DOHH2 (cell line): ENCODE measurements at regions not wholly inside any gene's neighbourhood (a gene's known extent, or its start where the extent isn't known, plus 50 kb on each side); places are given as distances from the start of the nearest gene placed in this dataset.

Source experiments
- H3F3A ChIP-seq: fragments of 200-600 bp; sonication (generic), shearing (Covaris generic); 2 replicates; pipeline ENCODE4 v1.6.0; 2016; ENCODE audit warnings: antibody characterized with exemption, mild to moderate bottlenecking; ENCODE audit not compliant: control insufficient read depth, insufficient read depth
- H3K27ac ChIP-seq: fragments of 200-600 bp; sonication (generic); 2 replicates; pipeline ENCODE4 v1.5.1; 2014; ENCODE audit warnings: low read depth, mild to moderate bottlenecking, low read length, moderate library complexity
- H3K27me3 ChIP-seq: fragments of 200-600 bp; sonication (generic); 2 replicates; pipeline ENCODE4 v1.6.1; 2014; ENCODE audit warnings: mild to moderate bottlenecking, low read length, mixed read lengths; ENCODE audit not compliant: control insufficient read depth
- H3K36me3 ChIP-seq: fragments of 200-600 bp; sonication (generic); 2 replicates; pipeline ENCODE4 v1.6.1; 2014; ENCODE audit warnings: mild to moderate bottlenecking, low read length, moderate library complexity, mixed read lengths; ENCODE audit not compliant: control insufficient read depth
- H3K4me1 ChIP-seq: fragments of 200-600 bp; sonication (generic); 2 replicates; pipeline ENCODE4 v1.6.1; 2014; ENCODE audit warnings: mild to moderate bottlenecking, low read length, mixed read lengths; ENCODE audit not compliant: control insufficient read depth
- H3K4me2 ChIP-seq: fragments of 200-600 bp; sonication (generic); 2 replicates; pipeline ENCODE4 v1.6.0; 2014; ENCODE audit warnings: mild to moderate bottlenecking, low read length, moderate library complexity
- H3K4me3 ChIP-seq: fragments of 200-600 bp; sonication (generic); 2 replicates; pipeline ENCODE4 v1.5.1; 2014; ENCODE audit warnings: mild to moderate bottlenecking, low read length, mixed read lengths
- H3K79me2 ChIP-seq: fragments of 200-600 bp; sonication (generic); 2 replicates; pipeline ENCODE4 v1.6.1; 2014; ENCODE audit warnings: mild to moderate bottlenecking, low read length, mixed read lengths; ENCODE audit not compliant: control insufficient read depth
- H3K9me2 ChIP-seq: fragments of 200-600 bp; sonication (generic); replicated peaks from 2 replicates; pipeline ENCODE4 v1.6.1; 2014; ENCODE audit warnings: mild to moderate bottlenecking, low read length, mixed read lengths; ENCODE audit not compliant: control insufficient read depth
- H3K9me3 ChIP-seq: fragments of 200-600 bp; sonication (generic); 2 replicates; pipeline ENCODE4 v1.6.1; 2014; ENCODE audit warnings: antibody characterized with exemption, low read length, mixed read lengths; ENCODE audit not compliant: control insufficient read depth, insufficient read depth
- H4K20me1 ChIP-seq: fragments of 200-600 bp; sonication (generic); 2 replicates; pipeline ENCODE4 v1.6.0; 2014; ENCODE audit warnings: low read depth, mild to moderate bottlenecking, antibody characterized with exemption, low read length, moderate library complexity; ENCODE audit not compliant: control insufficient read depth, insufficient read depth
- CTCF ChIP-seq: fragments of 200-600 bp; sonication (generic); IDR thresholded peaks from one replicate; pipeline ENCODE4 v1.5.1; 2014; ENCODE audit warnings: antibody characterized with exemption, mild to moderate bottlenecking, low read depth, low read length; ENCODE audit not compliant: poor library complexity, severe bottlenecking
- EZH2phosphoT487 ChIP-seq: fragments of 200-600 bp; sonication (generic); IDR thresholded peaks from 2 replicates; pipeline ENCODE4 v1.6.1; 2017; ENCODE audit warnings: borderline replicate concordance, mild to moderate bottlenecking, antibody characterized with exemption, low read length, moderate library complexity, mixed read lengths

DNA sequence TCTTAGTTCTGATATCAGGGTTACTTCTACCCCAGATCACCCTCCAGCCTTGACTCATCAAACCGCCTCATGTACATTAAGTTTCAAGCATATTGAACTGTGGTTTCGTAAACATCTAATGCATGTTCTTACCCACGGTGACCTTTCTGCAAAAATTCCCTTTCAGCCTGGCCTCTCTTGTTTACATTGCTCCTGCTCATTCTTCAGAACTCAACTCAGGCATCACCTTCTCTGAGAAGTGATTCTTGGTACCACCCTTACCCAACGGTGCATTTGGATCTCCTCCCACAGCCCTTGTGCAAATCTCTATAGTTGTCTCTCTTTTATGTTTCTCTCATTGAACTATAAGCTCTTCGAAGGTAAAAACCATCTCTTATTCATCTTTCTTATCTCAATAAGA lies 503.1 kb upstream of the PKDCC start:
- Histone ChIP-seq H3F3A (no peaks in the 10 kb centered on the region), H3K4me3 (no peak overlapping the region), H3K9me3 (no peaks in the 10 kb centered on the region), H3K27me3 (no peaks in the 10 kb centered on the region), H3K9me2 (no peaks in the 10 kb centered on the region), H3K79me2 (no peaks in the 10 kb centered on the region), H3K27ac (no peak overlapping the region), H4K20me1 (no peaks in the 10 kb centered on the region), H3K4me1 (no peaks in the 10 kb centered on the region), H3K4me2 (no peak overlapping the region), H3K36me3 (no peaks in the 10 kb centered on the region)
- TF ChIP-seq CTCF (no peak), EZH2phosphoT487 (no peak)

DNA sequence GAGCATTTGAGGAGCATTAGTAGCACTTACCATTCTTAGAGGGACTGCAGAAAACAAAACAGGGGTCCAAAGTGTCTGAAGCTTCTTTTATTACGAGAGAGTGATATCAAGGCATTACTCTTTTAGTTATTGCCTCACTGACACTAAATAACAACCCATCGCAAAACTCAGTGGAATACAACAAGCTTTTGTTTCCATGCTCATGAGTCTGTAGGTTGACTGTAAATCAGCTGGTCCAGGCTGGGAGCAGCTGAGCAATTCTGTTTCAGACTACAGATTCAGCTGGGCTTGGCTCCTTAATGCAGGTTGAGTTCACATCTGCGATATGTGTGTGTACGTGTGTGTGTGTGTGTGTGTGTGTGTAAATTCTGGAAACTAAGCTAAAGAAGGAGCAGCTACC lies 501.8 kb upstream of the PKDCC start:
- no peak overlapping the region for H3K27ac ChIP-seq
- H3K27me3 ChIP-seq: no peaks in the 10 kb centered on the region
- no peaks in the 10 kb centered on the region for H3F3A ChIP-seq
- H3K4me1 ChIP-seq: no peaks in the 10 kb centered on the region
- TF ChIP-seq CTCF (no peak), EZH2phosphoT487 (no peak)
- no peak overlapping the region for H3K4me3 ChIP-seq
- no peak overlapping the region for H3K4me2 ChIP-seq
- H3K36me3 ChIP-seq: no peaks in the 10 kb centered on the region
- H3K79me2 ChIP-seq: no peaks in the 10 kb centered on the region
- no peaks in the 10 kb centered on the region for H3K9me2 ChIP-seq
- no peaks in the 10 kb centered on the region for H4K20me1 ChIP-seq
- no peaks in the 10 kb centered on the region for H3K9me3 ChIP-seq

- TF ChIP-seq CTCF: no peak
- TF ChIP-seq EZH2phosphoT487: no peak
- Histone ChIP-seq H3K27me3 (no peaks in the 10 kb centered on the region), H3K4me1 (no peaks in the 10 kb centered on the region)
Observed at GRCh38 chr2:41568648-41569047, 479.2 kb upstream of the PKDCC start.

GRCh38 chr2:41572154-41572553 lies 475.7 kb upstream of the PKDCC start:
- TF ChIP-seq CTCF (no peak), EZH2phosphoT487 (no peak)
- H3K4me3 ChIP-seq: no peak overlapping the region
- no peak overlapping the region for H3K27ac ChIP-seq

More at GRCh38 chr2:41568648-41569047, 479.2 kb upstream of the PKDCC start:
- H3K9me2 ChIP-seq: no peaks in the 10 kb centered on the region
- H3K36me3 ChIP-seq: no peaks in the 10 kb centered on the region
- H3F3A ChIP-seq: no peaks in the 10 kb centered on the region
- H3K79me2 ChIP-seq: no peaks in the 10 kb centered on the region
- no peak overlapping the region for H3K4me2 ChIP-seq
- H4K20me1 ChIP-seq: no peaks in the 10 kb centered on the region
- H3K9me3 ChIP-seq: no peaks in the 10 kb centered on the region
- H3K4me3 ChIP-seq: no peak overlapping the region
- H3K27ac ChIP-seq: no peak overlapping the region

More at GRCh38 chr2:41572154-41572553, 475.7 kb upstream of the PKDCC start:
- H3K4me1 ChIP-seq: no peaks in the 10 kb centered on the region
- no peaks in the 10 kb centered on the region for H4K20me1 ChIP-seq
- H3K79me2 ChIP-seq: no peaks in the 10 kb centered on the region
- H3F3A ChIP-seq: no peaks in the 10 kb centered on the region
- H3K36me3 ChIP-seq: no peaks in the 10 kb centered on the region
- H3K9me2 ChIP-seq: no peaks in the 10 kb centered on the region
- no peak overlapping the region for H3K4me2 ChIP-seq
- H3K9me3 ChIP-seq: no peaks in the 10 kb centered on the region
- no peaks in the 10 kb centered on the region for H3K27me3 ChIP-seq
